GM23248 (cell line): ENCODE measurements at regions not wholly inside any gene's neighbourhood (a gene's known extent, or its start where the extent isn't known, plus 50 kb on each side); places are given as distances from the start of the nearest gene placed in this dataset.
A peak's percentile ranks its signal among the peaks of the same experiment; 100 is the strongest.
"Not testable (repeated sequence)": the region's sequence is repeated elsewhere in the genome, so short reads cannot be mapped to it uniquely, and the experiment has no call there.

ENCODE experiments used
- DNase-seq: peaks from one replicate; pipeline ENCODE4 v3.0.0-alpha.2; 2015
- H2AFZ ChIP-seq: fragments of 200-600 bp; sonication (generic); 2 replicates; pipeline ENCODE4 v1.6.1; 2016; ENCODE audit warnings: antibody characterized with exemption
- H3F3A ChIP-seq: fragments of 200-600 bp; sonication (generic); 2 replicates; pipeline ENCODE4 v1.6.1; 2016; ENCODE audit warnings: mild to moderate bottlenecking, antibody characterized with exemption, mixed run types; ENCODE audit not compliant: insufficient read depth
- H3K27ac ChIP-seq: fragments of 200-600 bp; sonication (generic); 2 replicates; pipeline ENCODE4 v1.5.1; 2016; ENCODE audit warnings: mild to moderate bottlenecking
- H3K27me3 ChIP-seq: fragments of 200-600 bp; sonication (generic); replicated peaks from 2 replicates; pipeline ENCODE4 v1.6.1; 2016; ENCODE audit warnings: mild to moderate bottlenecking; ENCODE audit not compliant: insufficient read depth
- H3K36me3 ChIP-seq: fragments of 200-600 bp; sonication (generic); 2 replicates; pipeline ENCODE4 v1.6.1; 2016; ENCODE audit warnings: low read depth, mild to moderate bottlenecking
- H3K4me1 ChIP-seq: fragments of 200-600 bp; sonication (generic); 2 replicates; pipeline ENCODE4 v1.6.1; 2016; ENCODE audit warnings: mild to moderate bottlenecking; ENCODE audit not compliant: insufficient read depth
- H3K4me2 ChIP-seq: fragments of 200-600 bp; sonication (generic); one replicate; pipeline ENCODE4 v1.6.1; 2016; ENCODE audit warnings: mild to moderate bottlenecking; ENCODE audit not compliant: unreplicated experiment
- H3K4me3 ChIP-seq: fragments of 200-600 bp; sonication (generic); 2 replicates; pipeline ENCODE4 v1.5.1; 2016; ENCODE audit warnings: mild to moderate bottlenecking
- H3K79me2 ChIP-seq: fragments of 200-600 bp; sonication (generic); 2 replicates; pipeline ENCODE4 v1.6.1; 2016; ENCODE audit warnings: mild to moderate bottlenecking; ENCODE audit not compliant: insufficient read depth
- H3K9ac ChIP-seq: fragments of 200-600 bp; sonication (generic); 2 replicates; pipeline ENCODE4 v1.6.1; 2016; ENCODE audit warnings: mild to moderate bottlenecking
- H3K9me2 ChIP-seq: fragments of 200-600 bp; sonication (generic); 2 replicates; pipeline ENCODE4 v1.6.1; 2016; ENCODE audit warnings: mixed run types, mild to moderate bottlenecking, moderate library complexity; ENCODE audit not compliant: insufficient read depth
- H3K9me3 ChIP-seq: fragments of 200-600 bp; sonication (generic); one replicate; pipeline ENCODE4 v1.6.1; 2017; ENCODE audit warnings: low read depth
- H4K20me1 ChIP-seq: fragments of 200-600 bp; sonication (generic); 2 replicates; pipeline ENCODE4 v1.6.0; 2016; ENCODE audit not compliant: insufficient read depth
- EZH2 ChIP-seq: fragments of 200-600 bp; sonication (generic); IDR thresholded peaks from 2 replicates; pipeline ENCODE4 v1.6.1; 2018; ENCODE audit warnings: antibody characterized with exemption, mild to moderate bottlenecking; ENCODE audit not compliant: insufficient read depth, poor library complexity, severe bottlenecking
- EZH2phosphoT487 ChIP-seq: fragments of 200-600 bp; sonication (generic); IDR thresholded peaks from 2 replicates; pipeline ENCODE4 v1.6.1; 2018; ENCODE audit warnings: antibody characterized with exemption, moderate library complexity, mild to moderate bottlenecking, low read depth; ENCODE audit not compliant: insufficient read depth
- WGBS, 2 experiments: methylation state at CpG; one replicate each; pipeline ENCODE4 v1.1.6; 2015 to 2017; ENCODE audit warnings: low lambda C conversion rate in 2 of 2, low coverage in 1 of 2; ENCODE audit errors: missing lambda C conversion rate in 2 of 2; 5-methylcytosine and 5-hydroxymethylcytosine counted together
- in situ Hi-C: fragments of 300-500 bp; cut with MboI; formaldehyde crosslinking; loops from 2 replicates; pipeline ENCODE4 v1.15.0; 2020

DNA sequence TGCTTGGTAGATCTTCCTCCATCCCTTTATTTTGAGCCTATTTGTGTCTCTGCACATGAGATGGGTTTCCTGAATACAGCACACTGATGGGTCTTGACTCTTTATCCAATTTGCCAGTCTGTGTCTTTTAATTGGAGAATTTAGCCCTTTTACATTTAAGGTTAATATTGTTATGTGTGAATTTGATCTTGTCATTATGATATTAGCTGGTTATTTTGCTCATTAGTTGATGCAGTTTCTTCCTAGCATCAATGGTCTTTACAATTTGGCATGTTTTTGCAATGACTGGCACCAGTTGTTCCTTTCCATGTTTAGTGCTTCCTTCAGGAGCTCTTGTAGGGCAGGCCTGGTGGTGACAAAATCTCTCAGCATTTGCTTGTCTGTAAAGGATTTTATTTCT lies 72.4 kb downstream of the HNRNPD start:
- H3K79me2 ChIP-seq, H3K9me3 ChIP-seq, H2AFZ ChIP-seq, H3K9ac ChIP-seq, H3F3A ChIP-seq, DNase-seq, H3K27me3 ChIP-seq, H3K36me3 ChIP-seq, H3K9me2 ChIP-seq, in situ Hi-C loops, H3K4me3 ChIP-seq, H4K20me1 ChIP-seq, H3K4me2 ChIP-seq, H3K27ac ChIP-seq, H3K4me1 ChIP-seq: not testable (repeated sequence)

GRCh38 chr4:82293304-82293703 lies 80.5 kb downstream of the HNRNPD start:
- Histone ChIP-seq H3K4me2 (no peak overlapping the region), H3K27ac (no peak overlapping the region), H3K9ac (no peak overlapping the region), H3K4me3 (no peak overlapping the region), H3K9me3 (no peaks in the 10 kb centered on the region), H4K20me1 (no peaks in the 10 kb centered on the region), H3K27me3 (no peaks in the 10 kb centered on the region), H3F3A (no peaks in the 10 kb centered on the region), H3K79me2 (no peaks in the 10 kb centered on the region), H2AFZ (no peak overlapping the region), H3K36me3 (no peaks in the 10 kb centered on the region), H3K4me1 (no peaks in the 10 kb centered on the region), H3K9me2 (no peaks in the 10 kb centered on the region)
- TF ChIP-seq EZH2phosphoT487 (no peak), EZH2 (no peak)
- no peak for DNase-seq
- WGBS, 2 experiments = 61 to 73% methylated on average over 2 of the region's 2 CpGs
- in situ Hi-C loops = no loop called here

DNA sequence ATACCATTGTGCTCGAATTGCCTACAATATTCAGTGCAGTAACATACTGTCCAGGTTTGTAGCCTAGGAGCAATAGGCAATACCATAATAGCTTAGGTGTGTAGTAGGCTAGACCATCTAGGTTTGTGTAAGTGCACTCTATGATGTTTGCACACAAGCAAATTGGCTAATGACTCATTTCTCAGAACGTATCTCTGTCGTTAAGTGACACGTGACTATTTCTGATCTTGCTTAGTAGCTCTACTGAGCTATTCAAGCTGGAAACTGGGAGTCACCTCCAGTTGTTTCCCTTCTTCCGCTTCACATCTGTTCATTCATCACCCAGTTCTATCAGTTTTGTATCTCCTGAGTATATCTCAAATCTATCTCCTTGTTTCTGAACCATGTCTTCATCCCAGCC lies 86.1 kb downstream of the HNRNPD start:
- WGBS, 2 experiments = 37 to 40% methylated on average over 5 of the region's 5 CpGs
- no peak overlapping the region for H3K4me3 ChIP-seq
- no peaks in the 10 kb centered on the region for H4K20me1 ChIP-seq
- no peak overlapping the region for H3K9ac ChIP-seq
- no peak overlapping the region for H3K4me2 ChIP-seq
- H3K36me3 ChIP-seq = no peaks in the 10 kb centered on the region
- H3K4me1 ChIP-seq = no peaks in the 10 kb centered on the region
- in situ Hi-C loops = no loop called here
- DNase-seq = no peak
- no peaks in the 10 kb centered on the region for H3K27me3 ChIP-seq
- H3K9me3 ChIP-seq = no peaks in the 10 kb centered on the region
- TF ChIP-seq EZH2phosphoT487 (no peak), EZH2 (no peak)
- no peaks in the 10 kb centered on the region for H3F3A ChIP-seq
- H3K9me2 ChIP-seq = no peaks in the 10 kb centered on the region
- H2AFZ ChIP-seq = no peak overlapping the region
- no peak overlapping the region for H3K27ac ChIP-seq
- no peaks in the 10 kb centered on the region for H3K79me2 ChIP-seq

- TF ChIP-seq EZH2 = no peak
- no peak for TF ChIP-seq EZH2phosphoT487
- no peaks in the 10 kb centered on the region for H3K4me1 ChIP-seq
- H3K9me3 ChIP-seq = no peaks in the 10 kb centered on the region
- no peak overlapping the region for H3K27ac ChIP-seq
- H3K9me2 ChIP-seq = no peaks in the 10 kb centered on the region
- WGBS, 2 experiments = 2 to 3% methylated on average over 33 to 60 of the region's 61 CpGs
- DNase-seq = peak; percentile 99
- H3K9ac ChIP-seq = 0 out of 2 replicates have a peak overlapping the region, but pooled peaks have one; percentile 21
- peak overlapping the region; percentile 66 for H3K4me3 ChIP-seq
- peak overlapping the region; percentile 90 for H2AFZ ChIP-seq
- no peaks in the 10 kb centered on the region for H4K20me1 ChIP-seq
- H3K27me3 ChIP-seq = no peaks in the 10 kb centered on the region
- H3F3A ChIP-seq = no peaks in the 10 kb centered on the region
- H3K79me2 ChIP-seq = no peaks in the 10 kb centered on the region
- in situ Hi-C loops = no loop called here
- no peaks in the 10 kb centered on the region for H3K36me3 ChIP-seq
- H3K4me2 ChIP-seq = peak overlapping the region; percentile 80
Measured at GRCh38 chr4:82284858-82285805, 88.7 kb downstream of the HNRNPD start.

DNA sequence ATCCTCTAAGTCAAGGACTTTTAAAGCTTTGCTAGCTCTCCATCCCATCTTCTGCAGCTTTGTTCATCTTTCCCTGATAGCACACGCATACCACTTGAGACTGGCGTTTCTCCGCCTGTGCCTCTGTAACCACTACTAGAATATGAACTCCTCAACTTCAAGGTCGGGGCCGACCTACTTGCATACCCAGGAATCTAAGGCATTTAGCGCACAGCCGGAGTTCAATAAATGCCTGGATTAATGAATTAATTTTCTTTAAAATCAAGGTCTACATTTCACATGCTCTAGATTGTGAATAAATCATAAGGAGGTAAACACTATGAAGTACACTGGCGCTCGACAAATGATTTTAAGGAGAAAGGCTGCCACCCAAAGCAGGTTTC lies 89.3 kb downstream of the HNRNPD start:
- 0 to 2% methylated on average over 9 of the region's 9 CpGs for WGBS, 2 experiments
- no peaks in the 10 kb centered on the region for H3F3A ChIP-seq
- H3K4me1 ChIP-seq = no peaks in the 10 kb centered on the region
- no peaks in the 10 kb centered on the region for H3K79me2 ChIP-seq
- no peaks in the 10 kb centered on the region for H3K36me3 ChIP-seq
- H3K9ac ChIP-seq = no peak overlapping the region
- H3K4me2 ChIP-seq = peak overlapping the region; percentile 80
- H3K9me3 ChIP-seq = no peaks in the 10 kb centered on the region
- H3K27me3 ChIP-seq = no peaks in the 10 kb centered on the region
- H3K27ac ChIP-seq = no peak overlapping the region
- H3K9me2 ChIP-seq = no peaks in the 10 kb centered on the region
- H3K4me3 ChIP-seq = peak overlapping the region; percentile 66
- TF ChIP-seq EZH2 (no peak), EZH2phosphoT487 (no peak)
- no peaks in the 10 kb centered on the region for H4K20me1 ChIP-seq
- in situ Hi-C loops = no loop called here
- no peak for DNase-seq
- H2AFZ ChIP-seq = peak overlapping the region; percentile 90
